Stimulated activated CD4-positive, alpha-beta T cell treated with anti-CD3 and anti-CD28 coated beads, TNF-alpha, amount 100 ng/mL, for 4 hours (primary cell): ENCODE measurements at regions not wholly inside any gene's neighbourhood (a gene's known extent, or its start where the extent isn't known, plus 50 kb on each side); places are given as distances from the start of the nearest gene placed in this dataset.
"Not testable (repeated sequence)": the region's sequence is repeated elsewhere in the genome, so short reads cannot be mapped to it uniquely, and the experiment has no call there.

Source experiments
- DNase-seq, 3 experiments: peaks; one replicate each; pipeline ENCODE4 v3.0.0-alpha.2; 2020; ENCODE audit warnings: low read depth in 3 of 3

GRCh38 chr2:87456477-87457128, 291.3 kb upstream of the PLGLB2 start:
- DNase-seq, result peak in 1 of 3 experiments; percentile 22

- not testable (repeated sequence) for DNase-seq
Observed at GRCh38 chr2:87457129-87457499, 290.8 kb upstream of the PLGLB2 start.

- not testable (repeated sequence) for DNase-seq
Observed at GRCh38 chr2:87458938-87459337, 288.9 kb upstream of the PLGLB2 start.

DNA sequence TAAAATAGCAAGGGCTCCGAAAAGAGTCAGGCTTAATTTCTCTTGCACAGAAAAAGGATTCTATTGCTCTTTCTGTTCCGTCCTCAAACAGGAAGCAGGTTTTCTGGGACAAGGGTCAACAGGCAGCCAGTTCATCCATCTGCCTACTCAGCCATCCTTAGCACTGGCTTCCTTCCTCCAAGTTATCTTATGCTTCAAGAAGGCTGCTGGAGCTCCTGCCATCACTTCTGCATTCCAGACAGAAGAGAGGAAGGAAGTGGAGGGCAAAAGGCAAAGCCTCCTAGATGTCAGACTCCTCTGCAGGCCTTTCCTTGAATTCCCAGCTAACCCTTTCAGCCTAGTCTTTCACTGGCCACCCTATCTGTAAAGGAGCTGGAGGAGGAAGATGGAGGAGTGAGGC, 287.8 kb upstream of the PLGLB2 start:
- not testable (repeated sequence) for DNase-seq

GRCh38 chr2:87460662-87461061, 287.2 kb upstream of the PLGLB2 start:
- not testable (repeated sequence) for DNase-seq

DNA sequence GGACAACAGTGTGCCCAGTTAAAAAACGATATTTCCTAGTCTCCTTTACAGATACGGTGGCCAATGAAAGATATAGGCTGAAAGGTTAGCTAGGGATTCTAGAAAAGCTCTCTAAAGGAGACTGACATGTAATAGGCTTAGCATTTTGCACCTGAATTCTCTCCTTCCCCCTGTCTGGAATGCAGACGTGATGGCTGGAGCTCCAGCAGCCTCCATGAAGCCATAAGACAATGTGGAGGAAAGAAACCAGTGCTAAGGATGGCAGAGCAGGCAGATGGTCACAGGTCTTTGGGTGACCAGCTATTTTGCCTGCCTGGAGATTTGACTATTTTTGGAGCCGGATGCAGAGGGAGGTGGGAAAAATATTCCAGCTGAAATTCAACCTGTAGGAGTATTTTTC, 286.2 kb upstream of the PLGLB2 start:
- not testable (repeated sequence) for DNase-seq

- not testable (repeated sequence) for DNase-seq
Observed at GRCh38 chr2:87464219-87464618, 283.7 kb upstream of the PLGLB2 start.

DNA sequence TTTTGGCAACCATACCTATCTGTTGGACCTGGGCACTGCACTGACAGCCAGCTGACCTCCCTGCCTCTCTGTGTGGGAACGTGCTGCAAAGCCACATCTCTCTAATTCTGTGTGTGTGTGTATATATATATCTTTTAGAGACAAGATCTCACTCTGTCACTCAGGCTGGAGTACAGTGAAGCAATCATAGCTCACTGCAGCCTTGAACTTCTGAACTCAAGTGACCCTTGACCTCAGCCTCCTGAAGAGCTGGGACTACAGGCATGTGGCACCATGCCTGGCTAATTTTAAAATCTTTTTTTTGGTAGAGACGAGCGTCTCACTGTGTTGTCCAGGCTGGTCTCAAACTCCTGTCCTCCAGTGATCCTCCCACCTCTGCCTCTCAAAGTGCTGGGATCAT, 282.2 kb upstream of the PLGLB2 start:
- not testable (repeated sequence) for DNase-seq

GRCh38 chr2:87466591-87467120, 281.2 kb upstream of the PLGLB2 start:
- DNase-seq, result peak in 2 of 3 experiments; percentile 70 to 83

GRCh38 chr2:87468429-87468981, 279.4 kb upstream of the PLGLB2 start:
- DNase-seq, result not testable (repeated sequence)

GRCh38 chr2:87469180-87470151, 278.4 kb upstream of the PLGLB2 start:
- peak in 2 of 3 experiments; percentile 26 to 48 for DNase-seq

GRCh38 chr2:87470381-87471380, 277.2 kb upstream of the PLGLB2 start:
- peak in 2 of 3 experiments; percentile 50 to 56 for DNase-seq

GRCh38 chr2:87471478-87471877, 276.4 kb upstream of the PLGLB2 start:
- not testable (repeated sequence) for DNase-seq

DNA sequence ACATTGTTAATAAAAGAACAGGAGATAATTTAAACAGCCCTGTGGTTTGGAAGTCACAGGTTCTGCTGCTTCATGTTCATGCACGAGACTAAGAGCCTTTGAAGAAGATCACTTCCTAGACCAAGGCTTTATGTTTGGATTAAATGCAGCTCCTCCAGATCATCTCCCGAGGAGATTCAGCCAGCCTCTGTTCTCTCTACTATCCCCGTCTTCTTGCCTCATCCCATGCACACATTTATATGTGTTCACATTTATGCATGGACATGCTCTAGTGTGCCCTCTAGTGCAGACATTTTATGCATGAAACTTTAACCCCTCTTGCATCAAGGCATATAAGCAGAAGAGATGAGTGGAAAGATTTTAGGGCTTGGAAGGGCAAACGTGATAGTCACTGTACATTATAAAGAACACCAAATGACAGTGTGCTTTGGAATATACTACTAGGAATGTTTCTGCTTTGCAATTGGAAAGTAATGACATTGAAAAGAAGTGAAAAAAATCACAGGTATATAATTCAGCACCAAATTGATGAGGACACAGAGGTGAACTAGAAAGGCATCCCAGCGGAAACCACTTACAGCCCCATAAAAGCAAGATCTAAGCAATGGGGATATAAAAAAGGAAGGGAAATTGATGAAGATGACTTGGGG, 271.5 kb upstream of the PLGLB2 start:
- DNase-seq, result not testable (repeated sequence)

DNA sequence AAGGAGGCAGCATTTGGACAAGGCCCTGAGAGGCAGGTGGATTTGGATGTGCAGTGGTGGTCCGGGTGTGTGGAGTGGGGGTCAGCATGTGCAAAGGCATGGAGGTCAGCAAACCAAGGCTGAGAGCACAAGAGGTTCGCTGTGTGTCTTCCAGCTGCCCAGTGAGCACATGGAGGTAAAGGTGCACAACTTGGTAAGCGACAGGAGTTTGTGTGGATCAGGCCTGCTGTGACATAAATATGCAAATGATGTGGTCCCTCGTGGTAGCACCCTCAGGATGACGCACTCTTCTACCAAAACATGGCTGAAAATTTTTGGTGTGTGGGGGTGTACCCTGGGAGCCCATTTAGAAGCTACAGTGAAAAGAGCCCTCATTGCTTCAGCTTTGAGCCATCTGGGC, 271.0 kb upstream of the PLGLB2 start:
- not testable (repeated sequence) for DNase-seq

- not testable (repeated sequence) for DNase-seq
Observed at GRCh38 chr2:87477669-87478428, 270.0 kb upstream of the PLGLB2 start.

DNA sequence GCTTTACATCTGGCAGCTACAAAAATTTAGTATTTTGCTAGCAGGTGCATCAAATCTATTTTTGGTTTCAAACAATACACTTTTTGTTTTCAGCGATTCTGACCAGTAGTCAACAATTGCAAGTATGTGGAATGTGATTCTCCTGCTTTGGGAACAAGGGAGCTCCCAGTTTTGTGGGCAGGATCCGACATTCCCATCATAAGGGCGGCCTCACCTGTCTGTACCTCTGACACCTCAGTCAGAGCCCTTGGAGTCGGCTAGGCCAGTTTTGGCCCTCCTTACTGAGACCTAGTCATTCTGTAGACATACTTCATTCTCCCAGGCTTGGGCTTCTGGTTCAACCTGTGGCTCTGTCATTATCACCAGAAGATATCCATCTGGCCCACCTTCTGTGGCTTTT, 269.0 kb upstream of the PLGLB2 start:
- DNase-seq, result not testable (repeated sequence)

DNA sequence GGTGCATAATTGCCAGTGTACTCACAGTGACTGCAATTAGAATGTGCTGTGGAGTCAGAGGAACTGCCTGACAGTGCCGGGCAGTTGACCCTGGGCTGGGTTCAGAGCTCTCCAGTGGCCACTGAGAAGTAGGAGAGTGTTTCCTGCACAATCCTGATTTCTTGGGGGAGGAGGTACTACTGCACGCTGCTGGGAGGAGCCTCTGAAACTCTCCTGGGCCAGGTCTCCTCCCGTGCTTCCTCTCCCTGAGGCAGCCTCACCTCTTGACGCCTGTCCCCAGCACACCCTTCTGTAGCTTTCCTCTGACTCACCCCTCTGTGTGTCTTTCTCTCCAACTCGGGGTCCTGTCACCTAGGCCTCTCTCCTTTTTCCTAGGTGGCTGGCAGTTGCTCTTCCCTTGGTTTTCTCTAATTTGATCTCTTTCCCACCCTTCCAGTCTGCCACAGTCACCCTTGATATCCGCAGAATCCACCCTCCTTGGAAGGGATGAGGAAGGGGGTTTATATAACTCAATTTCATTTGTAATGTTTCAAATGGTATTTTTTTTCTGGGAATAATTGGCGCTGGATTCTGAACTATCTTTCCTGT, 264.7 kb upstream of the PLGLB2 start:
- not testable (repeated sequence) for DNase-seq

GRCh38 chr2:87484363-87484762, 263.5 kb upstream of the PLGLB2 start:
- DNase-seq, result not testable (repeated sequence)
